Thyroid gland (tissue), 4 donors: ENCODE measurements at regions not wholly inside any gene's neighbourhood (a gene's known extent, or its start where the extent isn't known, plus 50 kb on each side); places are given as distances from the start of the nearest gene placed in this dataset.

ENCODE experiments used
- DNase-seq, 2 donors: peaks; one replicate each; pipeline ENCODE4 v3.0.0-alpha.2; 2019
- H3K27ac ChIP-seq, 3 donors: fragments of 200-600 bp; sonication (generic); 1 replicate in 2 of 3; 2 replicates in 1 of 3; pipeline ENCODE4 v1.5.1; 2016 to 2019; ENCODE audit warnings: mild to moderate bottlenecking in 1 of 3, moderate library complexity in 1 of 3
- H3K27me3 ChIP-seq: fragments of 200-600 bp; sonication (generic); one replicate; pipeline ENCODE4 v1.5.1; 2019
- H3K36me3 ChIP-seq, 2 donors: fragments of 200-600 bp; sonication (generic); one replicate each; pipeline ENCODE4 v1.5.1; 2016 to 2019
- H3K4me1 ChIP-seq, 2 donors: fragments of 200-600 bp; sonication (generic); one replicate each; pipeline ENCODE4 v1.5.1; 2017 to 2019
- H3K4me3 ChIP-seq, 3 donors: fragments of 200-600 bp; sonication (generic); replicated peaks in 1 of 3; 1 replicate in 2 of 3; 2 replicates in 1 of 3; pipeline ENCODE4 v1.5.1; 2016; ENCODE audit warnings: mild to moderate bottlenecking in 1 of 3
- H3K9me3 ChIP-seq: fragments of 200-600 bp; sonication (generic); one replicate; pipeline ENCODE4 v1.5.1; 2017
- CTCF ChIP-seq, 6 experiments: fragments of 200-600 bp in 3 of 6; fragments of 450-650 bp in 3 of 6; sonication (generic) in 3 of 6; IDR thresholded peaks; one replicate each; pipeline ENCODE4 v1.5.1; 2016 to 2019; ENCODE audit warnings: antibody characterized with exemption in 6 of 6, mild to moderate bottlenecking in 2 of 6, inconsistent platforms in 1 of 6, moderate library complexity in 1 of 6
- POLR2A ChIP-seq, 2 donors: fragments of 450-650 bp; IDR thresholded peaks; one replicate each; pipeline ENCODE4 v1.6.1; 2017; ENCODE audit warnings: antibody characterized with exemption in 2 of 2, mild to moderate bottlenecking in 2 of 2, moderate library complexity in 1 of 2
- WGBS, 2 donors: methylation state at CpG; one replicate each; pipeline ENCODE4 v1.1.5; 2017; 5-methylcytosine and 5-hydroxymethylcytosine counted together
- intact Hi-C: fragments of 100-400 bp; cut with DNase I; formaldehyde crosslinking; loops from one replicate; pipeline ENCODE4 v1.15.1; 2023

GRCh38 chr10:118474111-118474510, 121.3 kb downstream of the PRLHR start:
- intact Hi-C loops: no loop called here
- Histone ChIP-seq H3K36me3 (no peaks in the 10 kb centered on the region), H3K4me1 (no peaks in the 10 kb centered on the region), H3K9me3 (no peaks in the 10 kb centered on the region), H3K27ac (no peak overlapping the region), H3K27me3 (no peaks in the 10 kb centered on the region), H3K4me3 (no peak overlapping the region)
- TF ChIP-seq POLR2A (IDR thresholded peaks at IDR 0.05) (no peak), CTCF (IDR thresholded peaks at IDR 0.05) (no peak)
- no peak for DNase-seq
- 87 to 94% methylated on average over 6 of the region's 6 CpGs for WGBS, 2 donors

- Histone ChIP-seq H3K4me3 (no peak overlapping the region), H3K9me3 (no peaks in the 10 kb centered on the region), H3K27ac (no peak overlapping the region), H3K4me1 (no peaks in the 10 kb centered on the region), H3K36me3 (no peaks in the 10 kb centered on the region), H3K27me3 (no peaks in the 10 kb centered on the region)
- TF ChIP-seq POLR2A (IDR thresholded peaks at IDR 0.05) (no peak), CTCF (IDR thresholded peaks at IDR 0.05) (no peak)
- intact Hi-C loops: no loop called here
- no peak for DNase-seq
- 57 to 59% methylated on average over 12 of the region's 12 CpGs for WGBS, 2 donors
Observed at GRCh38 chr10:118473305-118473960, 122.0 kb downstream of the PRLHR start.

GRCh38 chr10:118472415-118473304, 122.8 kb downstream of the PRLHR start:
- Histone ChIP-seq H3K9me3 (no peaks in the 10 kb centered on the region), H3K27ac (no peak overlapping the region), H3K4me3 (no peak overlapping the region), H3K4me1 (no peaks in the 10 kb centered on the region), H3K27me3 (no peaks in the 10 kb centered on the region), H3K36me3 (no peaks in the 10 kb centered on the region)
- DNase-seq: no peak
- intact Hi-C loops: no loop called here
- WGBS, 2 donors: 74 to 84% methylated on average over 12 of the region's 12 CpGs
- TF ChIP-seq POLR2A (IDR thresholded peaks at IDR 0.05) (no peak), CTCF (IDR thresholded peaks at IDR 0.05) (no peak)

- H3K36me3 ChIP-seq: no peaks in the 10 kb centered on the region
- H3K4me1 ChIP-seq: no peaks in the 10 kb centered on the region
- H3K4me3 ChIP-seq: no peak overlapping the region
- DNase-seq: no peak
- H3K9me3 ChIP-seq: no peaks in the 10 kb centered on the region
- H3K27ac ChIP-seq: no peak overlapping the region
- 78 to 93% methylated on average over 4 of the region's 4 CpGs for WGBS, 2 donors
- no peaks in the 10 kb centered on the region for H3K27me3 ChIP-seq
- intact Hi-C loops: no loop called here
- TF ChIP-seq POLR2A (IDR thresholded peaks at IDR 0.05): no peak
- no peak for TF ChIP-seq CTCF (IDR thresholded peaks at IDR 0.05)
Observed at GRCh38 chr10:118471863-118472262, 123.6 kb downstream of the PRLHR start.

- H3K4me3 ChIP-seq: no peak overlapping the region
- DNase-seq: no peak
- no peaks in the 10 kb centered on the region for H3K27me3 ChIP-seq
- no peaks in the 10 kb centered on the region for H3K4me1 ChIP-seq
- H3K36me3 ChIP-seq: no peaks in the 10 kb centered on the region
- TF ChIP-seq CTCF (IDR thresholded peaks at IDR 0.05): no peak
- intact Hi-C loops: no loop called here
- no peak overlapping the region for H3K27ac ChIP-seq
- no peaks in the 10 kb centered on the region for H3K9me3 ChIP-seq
- 22 to 24% methylated on average over 1 of the region's 1 CpG for WGBS, 2 donors
Observed at GRCh38 chr10:118470470-118470869, 125.0 kb downstream of the PRLHR start.
